CD1c-positive myeloid dendritic cell (primary cell): ENCODE measurements at regions not wholly inside any gene's neighbourhood (a gene's known extent, or its start where the extent isn't known, plus 50 kb on each side); places are given as distances from the start of the nearest gene placed in this dataset.
A peak's percentile ranks its signal among the peaks of the same experiment; 100 is the strongest.
"Not testable (repeated sequence)": the region's sequence is repeated elsewhere in the genome, so short reads cannot be mapped to it uniquely, and the experiment has no call there.

ENCODE experiments used
- DNase-seq: peaks from one replicate; pipeline ENCODE4 v3.0.0-alpha.2; 2016; ENCODE audit errors: extremely low spot score

DNA sequence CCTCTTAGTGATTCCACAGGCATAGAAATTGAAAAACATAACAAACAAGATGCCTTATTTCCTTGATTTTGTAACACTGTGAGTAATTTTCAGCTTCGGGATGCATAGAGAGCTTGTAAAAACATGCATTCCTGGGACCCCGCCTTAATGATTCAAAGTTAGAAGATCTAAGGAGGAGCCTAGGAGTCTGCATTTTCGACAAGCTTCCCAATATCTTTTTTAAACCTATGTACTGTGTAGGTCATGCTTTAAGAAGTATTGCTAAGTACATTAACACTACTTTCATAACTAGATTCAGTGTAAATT lies 109.8 kb upstream of the ZNF516 start:
- DNase-seq, result no peak

DNA sequence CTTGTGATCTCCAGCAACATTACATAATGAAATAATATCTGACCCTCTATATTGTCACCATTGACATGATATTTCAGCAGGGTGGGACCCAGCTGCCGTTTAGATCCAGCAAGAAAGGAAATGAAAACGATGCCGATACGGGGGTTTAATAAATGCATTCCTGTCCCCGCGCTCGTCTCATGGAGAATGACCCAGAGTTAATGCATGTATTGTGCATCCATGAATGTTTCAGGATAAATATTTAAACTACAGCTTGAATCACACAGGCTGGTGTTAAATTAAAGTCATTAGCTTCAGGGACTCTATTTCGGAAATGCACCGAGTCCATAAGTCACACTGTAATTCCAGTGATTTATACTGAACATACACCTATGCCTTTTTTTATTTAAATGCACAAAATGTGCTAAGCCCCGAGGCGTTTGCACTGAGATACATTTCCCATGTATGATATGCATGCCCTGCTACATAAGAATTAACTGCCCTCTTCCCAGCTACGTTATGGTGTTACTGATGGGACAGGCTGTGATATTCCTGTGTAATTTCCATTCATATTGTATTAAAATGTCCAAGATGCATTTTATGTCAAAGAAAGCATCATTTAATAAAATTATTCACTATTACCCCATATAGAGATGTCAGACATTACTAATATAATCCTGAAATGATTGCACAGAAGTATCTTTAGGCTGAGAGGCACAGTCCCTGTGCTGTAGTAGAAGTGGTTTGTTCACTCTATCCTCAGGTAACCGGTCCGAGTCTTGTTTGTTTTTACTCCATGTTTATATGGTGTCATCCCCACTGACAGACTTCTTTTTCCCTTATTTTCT lies 109.3 kb upstream of the ZNF516 start:
- DNase-seq, result no peak

DNA sequence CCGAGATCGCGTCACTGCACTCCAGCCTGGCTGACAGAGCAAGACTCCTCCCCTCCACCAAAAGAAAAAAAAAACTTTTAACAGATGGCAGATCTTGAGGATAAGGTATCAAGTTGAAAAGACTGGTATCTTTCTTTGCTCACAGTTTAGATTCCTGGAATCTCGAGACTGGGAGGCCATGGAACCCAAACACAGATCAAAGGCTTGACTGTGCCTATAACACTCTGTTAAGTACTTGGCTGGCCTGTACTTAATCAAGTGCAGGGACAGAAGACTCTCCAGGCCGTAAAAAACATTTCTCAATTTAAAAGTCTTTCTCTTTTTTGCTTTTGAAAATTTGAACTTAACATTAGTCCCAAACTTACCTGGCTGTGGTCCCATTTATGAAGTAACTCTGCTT lies 107.1 kb upstream of the ZNF516 start:
- no peak for DNase-seq

- not testable (repeated sequence) for DNase-seq
Observed at GRCh38 chr18:76600076-76600475, 105.0 kb upstream of the ZNF516 start.

- DNase-seq, result no peak
Observed at GRCh38 chr18:76594966-76595365, 99.9 kb upstream of the ZNF516 start.

GRCh38 chr18:76593843-76594242 lies 98.8 kb upstream of the ZNF516 start:
- DNase-seq, result no peak

- DNase-seq, result no peak
Observed at GRCh38 chr18:76592981-76593381, 97.9 kb upstream of the ZNF516 start.

DNA sequence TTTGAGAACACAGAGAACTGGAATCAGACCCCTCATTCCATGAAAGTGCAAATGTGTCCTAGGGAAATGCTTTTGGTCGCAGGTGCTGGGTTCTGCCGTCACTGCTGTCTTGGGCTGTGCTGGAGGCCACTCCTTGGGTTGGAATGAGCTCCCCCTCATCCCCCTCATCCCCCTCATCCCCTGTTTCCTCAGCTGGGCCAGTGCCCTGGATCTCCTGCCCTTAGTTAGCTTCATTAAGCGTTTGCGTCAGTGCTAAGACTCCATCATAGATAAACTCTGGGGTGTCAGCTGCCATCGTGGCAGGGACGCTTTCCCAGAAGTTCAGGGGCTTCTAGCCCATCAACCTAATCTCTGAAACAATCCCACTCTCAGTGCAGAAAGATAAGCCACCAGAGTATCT lies 97.1 kb upstream of the ZNF516 start:
- no peak for DNase-seq

DNA sequence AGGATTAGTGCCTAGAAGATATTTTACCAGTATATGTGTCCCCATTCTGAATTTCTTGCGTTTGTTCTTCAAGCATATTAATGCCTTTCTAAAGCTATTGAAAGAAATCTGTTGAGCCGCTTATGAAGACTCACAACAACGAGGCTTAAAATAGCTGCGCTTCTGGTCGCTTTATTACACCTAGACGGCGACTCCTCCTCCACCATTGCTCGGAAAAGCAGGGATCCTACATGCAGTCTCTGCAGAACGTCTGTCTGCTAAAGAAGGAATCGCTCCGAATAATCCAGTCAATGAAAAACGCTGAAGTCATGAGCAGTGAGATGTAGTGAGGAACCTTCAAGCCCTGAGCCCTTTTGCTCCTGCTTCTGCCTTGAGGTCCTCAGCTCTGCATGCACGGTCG lies 94.8 kb upstream of the ZNF516 start:
- DNase-seq, result no peak

DNA sequence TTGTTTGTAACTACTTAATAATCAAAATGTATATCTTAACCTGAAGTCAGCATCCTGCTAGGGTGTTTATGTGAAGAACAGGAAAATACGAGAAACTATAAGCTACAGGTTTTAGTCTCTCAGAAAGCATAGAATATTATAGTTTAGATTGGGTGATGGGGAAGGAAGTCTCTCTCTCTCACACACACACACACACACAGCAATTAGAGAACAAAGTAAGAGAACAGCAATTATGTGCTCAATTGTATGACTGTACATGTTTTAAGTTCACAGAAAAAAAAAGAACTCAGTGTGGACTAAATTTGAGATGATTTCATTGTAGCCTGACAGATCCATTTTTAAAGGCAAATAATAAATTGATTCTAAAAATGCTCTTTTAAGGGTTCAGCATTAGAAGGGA lies 94.3 kb upstream of the ZNF516 start:
- peak; percentile 38 for DNase-seq

- DNase-seq, result peak; percentile 36
Observed at GRCh38 chr18:76588601-76589226, 93.7 kb upstream of the ZNF516 start.

DNA sequence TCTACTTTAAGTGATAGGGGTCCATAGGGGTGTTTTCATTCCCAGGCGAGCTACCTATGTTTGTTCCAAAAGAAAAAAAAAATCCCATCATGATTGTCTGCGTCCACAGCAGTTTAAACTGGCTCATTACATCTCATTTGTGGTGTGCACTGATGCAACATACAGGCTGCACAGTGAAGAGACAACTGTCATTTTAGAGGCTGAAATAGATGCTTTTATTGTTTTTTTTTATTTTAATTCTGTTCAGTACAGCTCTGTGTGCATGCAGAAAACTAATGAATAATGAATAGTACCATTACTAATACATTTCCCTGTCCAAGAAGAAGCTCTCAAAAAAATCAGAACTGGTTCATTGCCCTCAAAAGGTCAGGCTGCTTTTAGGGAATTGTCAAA lies 92.8 kb upstream of the ZNF516 start:
- DNase-seq, result no peak

GRCh38 chr18:76587147-76587878 lies 92.3 kb upstream of the ZNF516 start:
- no peak for DNase-seq

DNA sequence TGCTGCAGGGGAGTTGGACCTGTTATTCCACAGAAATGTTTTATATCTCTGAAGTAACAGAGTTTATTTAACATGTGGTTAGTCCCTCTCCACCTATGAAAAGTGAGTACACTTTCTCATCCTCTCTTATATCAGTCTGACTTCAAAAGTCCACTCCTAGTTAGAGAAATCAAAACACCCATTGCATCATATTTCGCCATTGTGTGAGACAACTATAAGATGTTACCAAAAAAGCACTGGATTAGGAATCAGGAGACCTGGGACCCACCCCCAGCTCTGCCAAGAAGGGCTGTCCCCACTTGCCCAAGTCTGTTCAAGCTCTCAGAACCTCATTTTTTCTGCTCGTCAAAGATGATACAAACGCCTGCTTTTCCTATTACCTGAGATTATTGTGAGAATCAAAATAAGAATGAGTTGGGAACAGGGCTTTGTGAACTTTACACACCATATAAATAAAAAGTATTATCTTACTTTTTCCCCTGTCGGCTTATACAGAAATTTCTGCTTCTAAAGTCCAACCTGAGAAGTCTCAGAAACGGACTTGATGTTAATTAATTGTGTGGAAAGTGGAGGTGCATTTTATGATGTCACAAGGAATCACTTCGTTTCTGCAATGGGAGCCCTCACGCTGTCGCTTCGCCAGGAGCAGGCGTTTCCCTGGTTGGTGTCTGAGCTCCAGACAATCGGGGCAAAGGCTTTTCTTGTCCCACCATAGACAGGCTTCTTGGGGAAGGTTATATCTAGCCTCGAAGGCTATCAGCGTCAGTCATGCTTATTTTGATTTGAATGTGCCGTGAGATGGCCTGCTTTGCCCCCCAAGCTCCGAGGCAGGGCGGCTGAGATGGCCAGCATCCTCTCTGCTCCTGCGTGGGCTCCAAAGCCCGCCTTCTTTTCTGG lies 89.6 kb upstream of the ZNF516 start:
- DNase-seq, result no peak

DNA sequence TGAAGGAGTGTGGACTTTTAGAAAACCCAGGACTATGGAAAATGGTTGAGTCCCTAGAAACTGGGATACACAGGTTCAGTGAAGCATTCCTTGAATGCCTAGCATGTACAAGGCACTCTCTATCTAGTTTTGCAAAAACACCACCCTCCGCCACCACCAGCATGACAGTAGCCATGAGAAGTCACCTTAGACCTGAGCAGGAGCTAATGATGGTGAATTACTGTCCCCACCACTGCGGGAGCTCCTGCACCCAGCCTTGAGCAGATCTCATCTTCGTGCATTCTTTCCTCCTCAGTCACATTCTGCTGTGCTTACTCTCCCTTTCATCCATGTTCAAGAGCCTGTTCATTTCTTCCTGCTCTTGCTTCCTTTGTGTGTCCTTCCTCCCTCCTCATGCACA lies 86.2 kb upstream of the ZNF516 start:
- no peak for DNase-seq

- no peak for DNase-seq
Observed at GRCh38 chr18:76580288-76580962, 85.4 kb upstream of the ZNF516 start.

DNA sequence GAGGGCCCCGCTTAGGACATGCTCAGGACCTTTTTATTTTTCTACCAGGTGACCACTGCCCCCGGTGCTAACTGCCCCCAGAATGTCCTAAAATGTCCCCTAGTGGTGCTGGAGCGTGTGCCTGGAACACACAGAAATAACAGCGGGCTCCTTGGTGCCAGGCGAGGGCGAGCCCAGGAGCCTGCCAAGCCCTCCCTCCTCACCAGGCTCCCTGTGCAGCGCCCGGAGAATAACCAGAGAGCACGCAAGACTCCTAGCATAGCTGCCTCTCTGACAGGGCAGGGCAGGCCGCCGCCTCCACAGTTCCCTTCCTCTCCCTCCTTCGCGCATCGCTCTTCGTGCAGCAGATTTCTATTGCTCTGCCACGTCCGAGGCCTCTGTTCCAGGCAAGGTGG lies 84.3 kb upstream of the ZNF516 start:
- DNase-seq, result no peak

- DNase-seq, result no peak
Observed at GRCh38 chr18:76578571-76579300, 83.7 kb upstream of the ZNF516 start.

DNA sequence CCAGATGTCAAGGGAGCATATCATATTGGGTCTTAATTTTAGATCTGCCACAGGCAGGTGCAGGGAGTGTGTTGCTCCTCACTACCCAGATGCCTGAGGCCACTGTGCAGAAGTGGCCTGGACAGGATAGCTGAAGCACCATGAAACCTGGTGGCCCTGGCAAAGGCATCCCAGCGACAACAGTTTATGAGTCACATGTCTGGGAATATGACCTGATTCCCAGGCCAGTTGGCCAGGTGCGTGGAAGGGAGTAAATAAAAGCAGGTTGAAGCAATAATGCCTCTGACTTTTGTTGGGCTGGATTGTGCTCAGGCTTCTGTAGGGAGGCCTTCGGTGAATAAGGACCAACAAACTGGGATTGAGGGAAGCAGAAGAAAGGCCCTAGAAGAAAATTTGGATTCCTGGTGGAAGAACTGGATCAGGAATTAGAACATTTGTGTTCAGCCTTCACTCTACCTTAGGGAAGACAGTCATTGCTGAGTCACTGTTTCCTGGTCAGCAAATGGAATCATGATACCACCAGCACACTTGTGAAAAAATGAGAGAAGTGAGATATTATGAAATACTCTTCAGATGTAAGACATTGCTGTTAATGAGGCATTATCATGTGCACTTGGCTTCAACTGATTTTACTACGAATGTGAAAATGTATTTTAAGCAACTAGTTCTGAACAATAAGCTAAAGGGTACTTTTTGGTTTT lies 78.4 kb upstream of the ZNF516 start:
- peak; percentile 73 for DNase-seq
